HL-60 (cell line): ENCODE measurements at regions not wholly inside any gene's neighbourhood (a gene's known extent, or its start where the extent isn't known, plus 50 kb on each side); places are given as distances from the start of the nearest gene placed in this dataset.

Source experiments
- POLR2AphosphoS5 ChIP-seq: IDR thresholded peaks from 2 replicates; pipeline ENCODE4 v1.6.1; 2012; ENCODE audit warnings: low read depth
- TF ChIP-seq, protein P1 (sequence below): IDR thresholded peaks from one replicate; pipeline ENCODE4 v1.5.1; 2011; ENCODE audit warnings: low read length, control low read depth, inconsistent platforms; ENCODE audit not compliant: insufficient read depth
- TF ChIP-seq, protein P2 (sequence below): IDR thresholded peaks from 2 replicates; pipeline ENCODE4 v1.6.1; 2012; ENCODE audit warnings: low read depth; ENCODE audit not compliant: insufficient replicate concordance

DNA sequence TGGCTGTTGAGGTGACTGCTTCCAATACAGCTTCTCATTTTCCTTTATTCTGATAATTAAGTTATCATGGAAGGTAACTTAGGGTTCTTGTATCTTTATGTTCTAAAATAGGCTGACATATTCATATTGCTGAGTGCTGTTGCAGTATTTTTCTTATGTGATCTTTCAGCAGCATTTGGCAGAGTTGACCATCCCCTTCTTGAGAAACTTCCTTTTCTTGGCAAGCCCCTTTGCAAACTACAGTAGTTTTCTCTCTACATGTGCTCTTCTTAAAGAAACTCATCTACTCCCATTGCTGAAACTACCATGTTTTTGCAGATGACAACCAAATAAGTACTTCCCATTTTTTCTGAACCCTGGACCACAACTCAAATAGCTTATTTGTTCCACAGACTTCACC, 476.5 kb upstream of the TRIB2 start:
- TF ChIP-seq, protein P1, sequence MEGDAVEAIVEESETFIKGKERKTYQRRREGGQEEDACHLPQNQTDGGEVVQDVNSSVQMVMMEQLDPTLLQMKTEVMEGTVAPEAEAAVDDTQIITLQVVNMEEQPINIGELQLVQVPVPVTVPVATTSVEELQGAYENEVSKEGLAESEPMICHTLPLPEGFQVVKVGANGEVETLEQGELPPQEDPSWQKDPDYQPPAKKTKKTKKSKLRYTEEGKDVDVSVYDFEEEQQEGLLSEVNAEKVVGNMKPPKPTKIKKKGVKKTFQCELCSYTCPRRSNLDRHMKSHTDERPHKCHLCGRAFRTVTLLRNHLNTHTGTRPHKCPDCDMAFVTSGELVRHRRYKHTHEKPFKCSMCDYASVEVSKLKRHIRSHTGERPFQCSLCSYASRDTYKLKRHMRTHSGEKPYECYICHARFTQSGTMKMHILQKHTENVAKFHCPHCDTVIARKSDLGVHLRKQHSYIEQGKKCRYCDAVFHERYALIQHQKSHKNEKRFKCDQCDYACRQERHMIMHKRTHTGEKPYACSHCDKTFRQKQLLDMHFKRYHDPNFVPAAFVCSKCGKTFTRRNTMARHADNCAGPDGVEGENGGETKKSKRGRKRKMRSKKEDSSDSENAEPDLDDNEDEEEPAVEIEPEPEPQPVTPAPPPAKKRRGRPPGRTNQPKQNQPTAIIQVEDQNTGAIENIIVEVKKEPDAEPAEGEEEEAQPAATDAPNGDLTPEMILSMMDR: no peak
- TF ChIP-seq POLR2AphosphoS5: no peak
- TF ChIP-seq, protein P2, sequence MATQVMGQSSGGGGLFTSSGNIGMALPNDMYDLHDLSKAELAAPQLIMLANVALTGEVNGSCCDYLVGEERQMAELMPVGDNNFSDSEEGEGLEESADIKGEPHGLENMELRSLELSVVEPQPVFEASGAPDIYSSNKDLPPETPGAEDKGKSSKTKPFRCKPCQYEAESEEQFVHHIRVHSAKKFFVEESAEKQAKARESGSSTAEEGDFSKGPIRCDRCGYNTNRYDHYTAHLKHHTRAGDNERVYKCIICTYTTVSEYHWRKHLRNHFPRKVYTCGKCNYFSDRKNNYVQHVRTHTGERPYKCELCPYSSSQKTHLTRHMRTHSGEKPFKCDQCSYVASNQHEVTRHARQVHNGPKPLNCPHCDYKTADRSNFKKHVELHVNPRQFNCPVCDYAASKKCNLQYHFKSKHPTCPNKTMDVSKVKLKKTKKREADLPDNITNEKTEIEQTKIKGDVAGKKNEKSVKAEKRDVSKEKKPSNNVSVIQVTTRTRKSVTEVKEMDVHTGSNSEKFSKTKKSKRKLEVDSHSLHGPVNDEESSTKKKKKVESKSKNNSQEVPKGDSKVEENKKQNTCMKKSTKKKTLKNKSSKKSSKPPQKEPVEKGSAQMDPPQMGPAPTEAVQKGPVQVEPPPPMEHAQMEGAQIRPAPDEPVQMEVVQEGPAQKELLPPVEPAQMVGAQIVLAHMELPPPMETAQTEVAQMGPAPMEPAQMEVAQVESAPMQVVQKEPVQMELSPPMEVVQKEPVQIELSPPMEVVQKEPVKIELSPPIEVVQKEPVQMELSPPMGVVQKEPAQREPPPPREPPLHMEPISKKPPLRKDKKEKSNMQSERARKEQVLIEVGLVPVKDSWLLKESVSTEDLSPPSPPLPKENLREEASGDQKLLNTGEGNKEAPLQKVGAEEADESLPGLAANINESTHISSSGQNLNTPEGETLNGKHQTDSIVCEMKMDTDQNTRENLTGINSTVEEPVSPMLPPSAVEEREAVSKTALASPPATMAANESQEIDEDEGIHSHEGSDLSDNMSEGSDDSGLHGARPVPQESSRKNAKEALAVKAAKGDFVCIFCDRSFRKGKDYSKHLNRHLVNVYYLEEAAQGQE: no peak
